HG02840 (cell line): ENCODE measurements at regions not wholly inside any gene's neighbourhood (a gene's known extent, or its start where the extent isn't known, plus 50 kb on each side); places are given as distances from the start of the nearest gene placed in this dataset.
"Not testable (repeated sequence)": the region's sequence is repeated elsewhere in the genome, so short reads cannot be mapped to it uniquely, and the experiment has no call there.

Experiments used
- ATAC-seq: cut with Tn5 transposase; IDR thresholded peaks from one replicate; pipeline ENCODE4 v1.9.1; 2021; ENCODE audit warnings: mild to moderate bottlenecking, moderate library complexity, moderate number of reproducible peaks; ENCODE audit not compliant: unreplicated experiment, low FRiP score

- no peak for ATAC-seq
These were observed 81.7 kb upstream of the CTAGE1 start for GRCh38 chr18:22499421-22499820.

- ATAC-seq, result no peak
These were observed 86.1 kb upstream of the CTAGE1 start for GRCh38 chr18:22503803-22504202.

DNA sequence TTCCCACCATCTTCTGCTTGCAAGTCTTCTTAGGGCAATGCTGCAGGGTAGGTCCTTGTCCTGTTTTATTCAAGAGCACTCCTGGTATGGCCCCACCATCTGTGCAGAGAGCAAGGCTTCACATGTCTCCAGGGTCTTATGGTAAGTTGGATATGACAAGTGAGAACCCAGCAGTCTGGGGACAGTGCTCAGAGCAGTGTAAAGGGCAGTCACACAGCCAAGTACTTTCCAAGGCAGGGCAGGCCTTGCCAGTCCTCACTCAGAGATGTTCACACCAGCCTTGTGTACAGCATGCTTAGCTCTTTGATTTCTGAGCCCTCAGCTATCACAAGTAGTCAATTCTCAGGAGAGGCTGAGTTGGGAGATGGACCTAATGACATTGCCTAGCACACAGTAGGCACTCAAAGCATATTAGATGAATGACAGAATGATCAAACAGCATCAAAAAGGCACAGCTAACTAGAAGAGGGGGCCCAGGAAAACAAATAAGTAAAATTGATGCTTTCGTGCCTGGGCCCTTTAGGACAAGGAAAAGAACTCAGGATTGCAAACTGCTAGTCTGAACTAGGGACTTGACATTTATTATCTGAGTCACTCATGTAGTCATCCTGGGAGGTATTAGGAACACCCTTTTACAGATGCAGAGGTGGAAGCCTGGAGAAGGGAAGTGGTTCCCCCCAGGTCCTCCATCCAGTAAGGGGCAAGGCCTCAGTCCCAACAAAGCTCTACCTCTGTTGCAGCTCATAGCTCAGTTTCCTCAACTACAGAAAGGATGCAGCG is 86.7 kb upstream of the CTAGE1 start:
- ATAC-seq, result no peak

DNA sequence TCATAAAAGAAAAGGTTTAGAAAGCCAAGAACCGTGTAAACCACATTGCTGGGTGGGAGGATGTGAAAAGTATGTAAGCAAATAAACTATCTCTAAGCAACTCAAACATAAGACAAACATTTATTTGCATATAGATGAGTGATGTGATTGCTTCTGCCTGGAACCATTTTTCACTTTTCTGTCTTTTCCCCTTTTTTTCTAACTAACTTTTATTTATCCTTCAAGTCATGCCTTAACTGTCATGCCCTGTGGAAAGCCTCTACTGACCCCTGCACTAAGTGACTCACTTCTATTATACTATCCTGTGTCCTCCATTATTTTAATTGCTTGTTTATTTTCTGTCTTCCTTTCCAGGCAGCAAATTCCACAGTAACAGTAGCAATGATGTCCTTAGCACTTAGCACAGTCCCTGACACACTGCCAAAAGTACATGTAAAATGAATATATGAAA is 87.5 kb upstream of the CTAGE1 start:
- no peak for ATAC-seq

DNA sequence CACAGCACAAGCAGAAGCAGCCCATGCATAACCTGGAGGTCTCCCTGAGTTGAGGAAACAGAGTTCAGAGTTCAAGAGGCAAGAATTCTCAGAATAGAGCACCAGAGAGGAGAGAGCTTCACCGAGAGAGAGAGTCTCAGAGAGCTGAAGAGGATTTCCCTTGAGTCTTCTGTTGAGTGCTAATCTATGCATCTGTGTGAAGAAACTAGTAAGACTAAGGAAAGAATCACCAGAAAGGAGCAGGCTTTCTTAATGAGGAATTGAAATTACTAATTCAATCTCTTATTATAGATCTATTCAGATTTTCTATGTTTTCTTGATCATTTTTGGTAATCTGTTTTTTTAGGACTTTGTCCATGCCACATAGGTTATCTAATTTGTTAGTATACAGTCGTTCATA is 89.3 kb upstream of the CTAGE1 start:
- no peak for ATAC-seq

GRCh38 chr18:22509423-22509822 is 91.7 kb upstream of the CTAGE1 start:
- ATAC-seq, result no peak

DNA sequence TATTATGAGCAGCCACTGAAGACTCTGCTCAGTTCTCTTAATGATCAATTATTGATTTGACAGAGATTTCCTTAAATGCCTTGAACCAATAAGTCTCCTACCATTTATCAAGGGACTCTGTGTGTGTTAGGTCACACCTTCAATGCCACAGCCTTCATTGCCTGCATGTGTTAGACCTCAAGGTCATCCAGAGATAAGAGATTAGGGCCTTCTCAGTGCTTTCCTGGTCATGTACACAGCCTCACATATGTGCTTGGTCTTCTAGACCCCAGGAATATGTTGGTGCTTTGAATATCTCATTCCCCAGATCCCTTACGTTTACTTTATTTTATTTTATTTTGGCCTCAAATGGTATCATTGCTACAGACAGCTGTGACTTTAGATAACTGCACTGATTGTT is 93.0 kb upstream of the CTAGE1 start:
- no peak for ATAC-seq

DNA sequence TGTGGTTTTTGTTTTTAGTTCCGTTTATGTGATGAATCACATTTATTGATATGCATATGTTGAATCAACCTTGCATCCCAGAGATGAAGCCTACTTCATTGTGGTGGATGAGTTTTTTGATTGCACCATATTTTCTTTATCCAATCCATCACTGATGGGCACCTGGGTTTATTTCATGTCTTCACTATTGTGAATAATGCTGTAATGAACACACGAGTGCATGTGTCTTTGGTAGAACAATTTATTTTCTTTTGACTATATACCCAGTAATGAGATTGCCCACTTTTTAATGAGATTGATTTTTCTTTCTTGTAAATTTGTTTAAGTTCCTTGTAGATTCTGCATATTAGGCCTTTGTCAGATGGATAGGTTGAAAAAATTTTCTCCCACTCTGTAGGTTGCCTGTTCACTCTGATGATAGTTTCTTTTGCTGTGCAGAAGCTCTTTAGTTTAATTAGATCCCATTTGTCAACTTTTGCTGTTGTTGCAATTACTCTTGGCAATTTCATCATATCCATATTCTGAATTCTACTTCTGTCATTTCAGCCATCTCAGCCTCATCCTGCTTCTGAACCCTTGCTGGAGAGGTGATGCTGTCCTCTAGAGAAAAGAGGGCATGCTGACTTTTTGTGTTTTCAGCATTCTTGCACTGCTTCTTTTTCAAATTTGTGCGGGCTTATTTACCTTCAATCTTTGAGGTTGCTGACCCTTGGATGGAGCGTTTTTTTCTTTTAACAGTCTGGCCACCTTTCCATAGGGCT is 96.2 kb upstream of the CTAGE1 start:
- ATAC-seq, result no peak

- no peak for ATAC-seq
These were observed 96.9 kb upstream of the CTAGE1 start for GRCh38 chr18:22514655-22515054.

DNA sequence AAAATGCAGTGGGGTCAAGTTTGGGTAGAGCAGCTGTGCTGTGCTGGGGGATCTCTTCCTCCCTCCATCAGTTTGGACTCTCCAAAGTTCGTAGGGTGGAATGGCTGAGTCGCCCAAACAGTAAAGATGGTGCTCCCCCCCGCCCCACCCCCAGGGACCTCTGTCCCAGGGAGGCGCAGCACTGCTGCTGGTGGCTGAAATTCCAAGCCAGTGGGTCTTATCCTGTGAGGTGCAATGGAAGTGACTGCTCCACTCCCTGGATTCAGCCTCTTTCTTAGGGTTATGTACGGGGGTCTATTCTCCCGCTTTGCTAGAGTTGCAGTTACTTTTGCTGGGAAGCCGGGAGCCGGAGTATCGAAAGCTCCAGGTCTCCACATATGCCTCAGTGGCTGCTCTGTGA is 97.5 kb upstream of the CTAGE1 start:
- no peak for ATAC-seq

DNA sequence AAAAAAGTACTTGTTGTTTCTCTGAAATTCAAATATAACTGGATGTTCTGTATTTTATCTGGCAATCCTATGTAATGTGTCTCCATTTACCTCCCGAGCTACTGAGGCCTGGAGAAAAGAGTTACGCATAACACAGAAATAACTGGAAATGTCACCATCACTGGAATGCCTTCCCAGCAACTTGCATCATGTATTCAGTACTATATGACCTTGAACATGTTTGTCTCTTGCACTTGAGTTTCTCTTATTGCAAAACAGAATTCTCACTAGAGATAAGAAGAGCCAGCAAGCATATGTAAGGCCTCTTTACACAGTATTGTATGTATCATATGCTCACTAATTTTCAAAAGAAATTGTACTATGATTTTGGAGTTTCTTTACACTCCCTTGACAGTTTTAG is 99.6 kb upstream of the CTAGE1 start:
- no peak for ATAC-seq

DNA sequence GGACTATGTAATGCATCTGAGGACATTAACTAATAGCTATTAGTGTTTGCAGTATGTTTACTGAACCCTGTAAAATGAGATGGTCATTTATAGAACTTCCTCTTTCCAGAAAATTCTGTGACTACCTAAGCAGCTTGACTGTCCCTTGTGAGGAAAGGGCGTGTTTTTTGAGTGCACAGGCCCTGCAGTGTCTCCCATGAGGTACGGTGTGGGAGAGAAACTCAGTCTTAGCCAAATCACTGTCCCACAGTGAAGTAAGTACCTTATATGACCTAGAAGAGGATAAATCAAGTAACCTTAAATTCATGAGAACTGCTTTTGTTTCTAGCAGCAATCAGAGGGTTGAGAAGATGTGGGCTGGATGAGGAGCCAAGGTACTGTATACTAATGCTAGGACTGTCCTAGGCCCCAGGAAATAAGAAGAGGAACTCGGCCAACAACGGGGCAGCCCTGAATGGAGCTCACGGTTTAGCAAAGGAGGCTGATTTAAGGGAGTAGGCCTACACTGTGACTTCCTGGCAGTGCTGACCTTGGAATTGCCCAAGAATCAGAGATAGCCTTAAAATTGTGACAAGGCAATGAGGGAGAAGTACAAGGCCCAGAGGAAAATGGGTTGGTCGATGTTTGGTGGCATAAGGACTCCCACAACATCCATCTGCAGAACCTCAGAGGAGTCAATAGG is 103.5 kb upstream of the CTAGE1 start:
- no peak for ATAC-seq

- ATAC-seq, result no peak
These were observed 105.8 kb upstream of the CTAGE1 start for GRCh38 chr18:22523481-22523880.

GRCh38 chr18:22524783-22525182 is 107.1 kb upstream of the CTAGE1 start:
- ATAC-seq, result no peak

GRCh38 chr18:22525313-22525712 is 107.6 kb upstream of the CTAGE1 start:
- ATAC-seq, result no peak

- ATAC-seq, result no peak
These were observed 108.2 kb upstream of the CTAGE1 start for GRCh38 chr18:22525883-22526282.

DNA sequence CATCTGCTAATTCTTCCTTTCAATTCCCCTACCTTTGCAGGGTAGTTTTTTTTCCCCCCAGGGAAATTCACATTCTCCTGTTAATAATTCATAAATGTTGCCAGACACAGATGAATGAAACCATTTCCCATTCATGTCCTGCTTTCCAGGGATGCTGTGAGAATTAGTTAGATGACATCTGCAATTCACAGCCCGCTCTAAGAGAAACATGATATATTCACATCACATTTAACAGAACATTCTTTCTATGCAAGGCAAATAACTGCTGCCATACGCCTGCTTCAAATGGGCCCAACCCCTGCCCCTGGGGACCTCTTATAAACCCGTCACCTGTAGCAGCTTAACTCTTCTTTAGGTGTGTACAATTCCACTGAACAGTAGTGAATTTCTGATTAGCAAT is 110.6 kb upstream of the CTAGE1 start:
- no peak for ATAC-seq

DNA sequence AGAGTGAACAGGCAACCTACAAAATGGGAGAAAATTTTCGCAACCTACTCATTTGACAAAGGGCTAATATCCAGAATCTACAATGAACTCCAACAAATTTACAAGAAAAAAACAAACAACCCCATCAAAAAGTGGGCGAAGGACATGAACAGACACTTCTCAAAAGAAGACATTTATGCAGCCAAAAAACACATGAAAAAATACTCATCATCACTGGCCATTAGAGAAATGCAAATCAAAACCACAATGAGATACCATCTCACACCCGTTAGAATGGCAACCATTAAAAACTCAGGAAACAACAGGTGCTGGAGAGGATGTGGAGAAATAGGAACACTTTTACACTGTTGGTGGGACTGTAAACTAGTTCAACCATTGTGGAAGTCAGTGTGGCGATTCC is 117.0 kb upstream of the CTAGE1 start:
- ATAC-seq, result not testable (repeated sequence)

GRCh38 chr18:22536558-22536957 is 118.8 kb upstream of the CTAGE1 start:
- no peak for ATAC-seq

DNA sequence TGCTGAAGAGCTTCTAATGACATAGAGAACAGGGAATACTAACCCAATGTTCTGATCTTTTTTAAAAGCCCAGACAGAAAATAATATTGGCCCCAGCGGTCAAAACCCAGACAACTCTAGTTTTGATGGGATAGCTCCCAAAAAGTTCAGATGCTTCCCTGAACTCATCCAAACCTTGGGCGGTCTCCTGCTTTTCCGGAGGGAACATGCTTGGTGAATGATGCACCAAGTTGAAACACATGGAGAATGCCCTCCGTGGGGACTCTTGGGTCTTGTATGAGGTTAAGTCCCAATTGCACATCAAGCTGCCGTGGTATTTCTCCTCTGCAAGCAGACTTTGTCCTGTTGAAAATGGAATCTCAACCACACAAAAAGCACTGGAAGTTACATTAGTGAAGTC is 120.7 kb upstream of the CTAGE1 start:
- ATAC-seq, result no peak

DNA sequence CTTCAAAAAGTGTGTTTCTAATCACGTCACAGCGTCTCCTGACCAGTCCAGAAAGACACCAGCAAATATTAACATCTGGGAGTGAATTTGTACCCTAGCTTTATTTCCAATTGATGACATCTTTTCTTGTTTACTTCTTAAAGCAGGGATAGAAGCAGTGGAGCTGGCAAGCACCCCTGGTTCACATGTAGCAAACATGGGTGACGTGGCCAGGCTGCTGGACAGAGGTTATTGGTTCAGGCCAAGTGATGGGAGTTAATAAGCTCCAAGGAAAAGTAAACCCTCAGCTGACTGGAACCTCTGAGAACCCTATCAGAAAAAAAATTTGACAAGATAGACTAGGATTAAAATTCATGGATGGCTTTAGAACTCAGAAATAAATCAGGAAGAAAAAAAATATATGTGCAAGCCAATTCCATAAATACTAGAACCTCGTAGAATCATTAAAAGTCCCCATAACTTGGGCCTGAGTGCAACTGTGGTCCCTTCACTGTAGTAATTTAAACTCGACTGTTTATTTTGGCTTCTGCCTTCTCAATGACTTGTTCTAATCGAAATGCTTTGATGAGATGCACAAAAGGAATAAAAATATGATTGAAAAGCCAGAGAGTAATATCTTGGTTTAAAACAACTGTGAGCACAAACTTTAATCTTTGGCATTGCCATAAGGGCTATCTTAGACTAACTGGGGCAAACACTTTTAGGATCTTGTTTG is 121.5 kb upstream of the CTAGE1 start:
- no peak for ATAC-seq
